Endothelial cell of umbilical vein (primary cell): ENCODE measurements at regions not wholly inside any gene's neighbourhood (a gene's known extent, or its start where the extent isn't known, plus 50 kb on each side); places are given as distances from the start of the nearest gene placed in this dataset.

ENCODE experiments used
- BruUV-seq: library from RNA; stranded (reverse); fragments of 400-500 nt; replicated peaks from 2 replicates; lab custom pipeline; 2021; lab: Mats Ljungman, UMichigan
- CTCF ChIA-PET: fragments of 300-600, 350-600 bp; sonication (Branson Sonifier 250); formaldehyde crosslinking; loops from one replicate; lab custom pipeline; 2021; ENCODE audit warnings: antibody characterized with exemption, inconsistent platforms; lab: Charles Lee
- POLR2A ChIA-PET: fragments of 300-600, 350-600 bp; sonication (Branson Sonifier 250); formaldehyde crosslinking; loops from one replicate; lab custom pipeline; 2021; ENCODE audit warnings: antibody characterized with exemption, inconsistent platforms; lab: Charles Lee
- DNase-seq: peaks from one replicate; pipeline ENCODE4 v3.0.0-alpha.2; 2011; ENCODE audit warnings: low read depth, low spot score
- FAIRE-seq: peaks from 2 replicates; lab custom pipeline; 2011; peaks lifted over from hg19 to GRCh38; lab: Jason Lieb, UNC
- H2AFZ ChIP-seq: 2 replicates; pipeline ENCODE4 v1.6.0; 2012; ENCODE audit warnings: low read depth, low read length, control low read depth, inconsistent platforms
- H3K27ac ChIP-seq: 2 replicates; pipeline ENCODE4 v1.5.1; 2011; ENCODE audit warnings: low read depth, mild to moderate bottlenecking, control low read depth, low read length, moderate library complexity; ENCODE audit not compliant: insufficient read depth
- H3K27me3 ChIP-seq, 2 experiments: 2 replicates each; pipeline versions ENCODE4 v1.6.0 to v1.6.1; 2011; ENCODE audit warnings: low read length in 2 of 2, mixed read lengths in 1 of 2; ENCODE audit not compliant: control insufficient read depth in 2 of 2, insufficient read depth in 2 of 2
- H3K36me3 ChIP-seq, 2 experiments: 2 replicates in 1 of 2; 3 replicates in 1 of 2; pipeline ENCODE4 v1.5.1; 2011; ENCODE audit warnings: low read length in 2 of 2, mild to moderate bottlenecking in 1 of 2, moderate library complexity in 1 of 2; ENCODE audit not compliant: control insufficient read depth in 2 of 2, insufficient read depth in 2 of 2; ENCODE audit errors: extremely low read depth in 1 of 2
- H3K4me1 ChIP-seq: 3 replicates; pipeline ENCODE4 v1.5.1; 2011; ENCODE audit warnings: mild to moderate bottlenecking, low read length; ENCODE audit not compliant: control insufficient read depth, insufficient read depth; ENCODE audit errors: extremely low read depth
- H3K4me2 ChIP-seq: 2 replicates; pipeline ENCODE4 v1.6.1; 2011; ENCODE audit warnings: low read length, control low read depth, mixed read lengths; ENCODE audit not compliant: insufficient read depth
- H3K4me3 ChIP-seq, 3 experiments: fragments of 200-600 bp in 1 of 3; sonication (generic), shearing (Covaris generic) in 1 of 3; replicated peaks in 1 of 3; 2 replicates each; pipeline ENCODE4 v1.5.1; 2011 to 2016; ENCODE audit warnings: control low read depth in 3 of 3, low read length in 3 of 3, mild to moderate bottlenecking in 2 of 3, inconsistent platforms in 1 of 3, low read depth in 1 of 3, moderate library complexity in 1 of 3; ENCODE audit not compliant: insufficient read depth in 1 of 3
- H3K79me2 ChIP-seq: 2 replicates; pipeline ENCODE4 v1.6.0; 2012; ENCODE audit warnings: low read length, inconsistent platforms; ENCODE audit not compliant: control insufficient read depth, insufficient read depth
- H3K9ac ChIP-seq: replicated peaks from 2 replicates; pipeline ENCODE3; 2011; ENCODE audit warnings: low read length, control low read depth; ENCODE audit not compliant: insufficient read depth; ENCODE audit errors: extremely low read depth
- H3K9me1 ChIP-seq: replicated peaks from 3 replicates; pipeline ENCODE4 v1.6.0; 2011; ENCODE audit warnings: mild to moderate bottlenecking, low read length; ENCODE audit not compliant: control insufficient read depth, insufficient read depth; ENCODE audit errors: extremely low read depth
- H3K9me3 ChIP-seq: replicated peaks from 2 replicates; pipeline ENCODE4 v1.5.1; 2012; ENCODE audit warnings: low read length, inconsistent platforms; ENCODE audit not compliant: control insufficient read depth, insufficient read depth
- H4K20me1 ChIP-seq: replicated peaks from 2 replicates; pipeline ENCODE3; 2011; ENCODE audit warnings: mild to moderate bottlenecking, low read length; ENCODE audit not compliant: control insufficient read depth, insufficient read depth; ENCODE audit errors: extremely low read depth
- EZH2 ChIP-seq: IDR thresholded peaks from 2 replicates; pipeline ENCODE4 v1.6.1; 2012; ENCODE audit warnings: borderline replicate concordance, low read depth, mild to moderate bottlenecking, moderate library complexity, low read length, inconsistent platforms; ENCODE audit not compliant: severe bottlenecking
- FOS ChIP-seq: IDR thresholded peaks from 2 replicates; pipeline ENCODE4 v1.6.1; 2011; ENCODE audit warnings: mild to moderate bottlenecking, low read length, moderate library complexity, borderline replicate concordance; ENCODE audit not compliant: insufficient read depth
- GATA2 ChIP-seq: IDR thresholded peaks from 2 replicates; pipeline ENCODE4 v1.7.0; 2011; ENCODE audit warnings: low read depth, mild to moderate bottlenecking, moderate library complexity, mixed read lengths, low read length; ENCODE audit not compliant: insufficient read length, insufficient read depth
- JUN ChIP-seq: IDR thresholded peaks from 2 replicates; pipeline ENCODE4 v1.6.1; 2011; ENCODE audit warnings: borderline replicate concordance, low read depth; ENCODE audit not compliant: insufficient read length, insufficient read depth
- MAX ChIP-seq: IDR thresholded peaks from 2 replicates; pipeline ENCODE4 v1.6.1; 2011; ENCODE audit not compliant: insufficient read depth, insufficient read length
- MYC ChIP-seq: IDR thresholded peaks from one replicate; pipeline ENCODE4 v1.6.1; 2011; ENCODE audit warnings: mild to moderate bottlenecking, low read depth, low read length
- POLR2A ChIP-seq: IDR thresholded peaks from 2 replicates; pipeline ENCODE4 v1.6.1; 2012; ENCODE audit warnings: low read depth, mild to moderate bottlenecking, control low read depth, low read length
- POLR2AphosphoS5 ChIP-seq: IDR thresholded peaks from 2 replicates; pipeline ENCODE4 v1.6.1; 2012; ENCODE audit warnings: low read depth, mild to moderate bottlenecking, control low read depth, low read length, moderate library complexity; ENCODE audit not compliant: insufficient read depth
- dilution Hi-C: fragments of 300-500 bp; cut with MboI; formaldehyde crosslinking; loops from one replicate; pipeline ENCODE4 v1.15.0; 2019; ENCODE audit warnings: low sequenced_read_pairs; ENCODE audit not compliant: extremely low pct_ligation_motif_present
- intact Hi-C: fragments of 100-400 bp; cut with micrococcal nuclease; formaldehyde crosslinking; loops from one replicate; pipeline ENCODE4 v1.10.0; 2022
- TF ChIP-seq, protein P1 (sequence below), 2 donors: IDR thresholded peaks; 1 replicate in 1 of 2; 2 replicates in 1 of 2; pipeline ENCODE4 v1.5.1; 2011; ENCODE audit warnings: low read length in 2 of 2, mild to moderate bottlenecking in 2 of 2, moderate library complexity in 2 of 2, control low read depth in 1 of 2, inconsistent platforms in 1 of 2, low read depth in 1 of 2; ENCODE audit not compliant: insufficient read depth in 1 of 2; ENCODE audit errors: extremely low read depth in 1 of 2

DNA sequence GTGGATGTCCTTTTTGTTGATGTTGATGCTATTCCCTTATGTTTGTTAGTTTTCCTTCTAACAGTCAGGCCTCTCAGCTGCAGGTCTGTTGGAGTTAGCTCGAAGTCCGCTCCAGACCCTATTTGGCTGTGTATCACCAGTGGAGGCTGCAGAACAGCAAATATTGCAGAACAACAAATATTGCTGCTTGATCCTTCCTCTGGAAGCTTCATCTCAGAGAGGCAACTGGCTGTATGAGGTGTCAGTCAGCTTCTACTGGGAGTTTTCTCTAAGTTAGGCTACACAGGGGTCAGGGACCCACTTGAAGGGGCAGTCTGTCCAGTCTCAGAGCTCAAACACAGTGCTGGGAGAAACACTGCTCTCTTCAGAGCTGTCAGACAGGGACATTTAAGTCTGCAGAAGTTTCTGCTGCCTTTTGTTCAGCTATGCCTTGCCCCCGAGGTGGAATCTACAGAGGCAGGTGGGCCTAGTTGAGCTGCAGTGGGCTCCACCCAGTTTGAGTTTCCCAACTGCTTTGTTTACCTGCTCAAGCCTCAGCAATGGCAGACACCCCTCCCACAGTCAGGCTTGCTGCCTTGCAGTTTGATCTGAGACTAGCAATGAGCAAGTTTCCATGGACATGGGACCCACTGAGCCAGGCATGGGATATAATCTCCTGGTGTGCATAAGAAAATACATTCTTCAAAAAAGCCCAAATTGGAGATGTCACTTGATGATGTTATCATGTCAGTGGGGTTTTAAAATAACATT, 99.5 kb downstream of the KDM5D start:
- dilution Hi-C loops: no loop called here
- Histone ChIP-seq H3K4me1 (no peaks in the 10 kb centered on the region), H4K20me1 (no peaks in the 10 kb centered on the region), H3K4me2 (no peak overlapping the region), H3K27me3 (no peaks in the 10 kb centered on the region), H3K9me3 (no peaks in the 10 kb centered on the region), H3K9ac (no peak overlapping the region), H3K79me2 (no peaks in the 10 kb centered on the region), H2AFZ (no peak overlapping the region), H3K4me3 (no peak overlapping the region), H3K9me1 (no peaks in the 10 kb centered on the region), H3K36me3 (no peaks in the 10 kb centered on the region), H3K27ac (no peak overlapping the region)
- FAIRE-seq (no peak), DNase-seq (no peak)
- TF ChIP-seq, protein P1, sequence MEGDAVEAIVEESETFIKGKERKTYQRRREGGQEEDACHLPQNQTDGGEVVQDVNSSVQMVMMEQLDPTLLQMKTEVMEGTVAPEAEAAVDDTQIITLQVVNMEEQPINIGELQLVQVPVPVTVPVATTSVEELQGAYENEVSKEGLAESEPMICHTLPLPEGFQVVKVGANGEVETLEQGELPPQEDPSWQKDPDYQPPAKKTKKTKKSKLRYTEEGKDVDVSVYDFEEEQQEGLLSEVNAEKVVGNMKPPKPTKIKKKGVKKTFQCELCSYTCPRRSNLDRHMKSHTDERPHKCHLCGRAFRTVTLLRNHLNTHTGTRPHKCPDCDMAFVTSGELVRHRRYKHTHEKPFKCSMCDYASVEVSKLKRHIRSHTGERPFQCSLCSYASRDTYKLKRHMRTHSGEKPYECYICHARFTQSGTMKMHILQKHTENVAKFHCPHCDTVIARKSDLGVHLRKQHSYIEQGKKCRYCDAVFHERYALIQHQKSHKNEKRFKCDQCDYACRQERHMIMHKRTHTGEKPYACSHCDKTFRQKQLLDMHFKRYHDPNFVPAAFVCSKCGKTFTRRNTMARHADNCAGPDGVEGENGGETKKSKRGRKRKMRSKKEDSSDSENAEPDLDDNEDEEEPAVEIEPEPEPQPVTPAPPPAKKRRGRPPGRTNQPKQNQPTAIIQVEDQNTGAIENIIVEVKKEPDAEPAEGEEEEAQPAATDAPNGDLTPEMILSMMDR (IDR thresholded peaks at IDR 0.05; ENCODE audit: extremely low read depth in 1 of 2, insufficient read depth in 1 of 2, low read depth in 1 of 2, low read length in 2 of 2): no peak
- TF ChIP-seq MYC (no peak), GATA2 (no peak)
- BruUV-seq: no TSS peak
- intact Hi-C loops: no loop called here
- ChIA-PET CTCF (no interaction called here), POLR2A (no interaction called here)

GRCh38 chrY:19637651-19638347, 106.7 kb downstream of the KDM5D start:
- Histone ChIP-seq H3K79me2 (no peaks in the 10 kb centered on the region), H3K4me3 (no peak overlapping the region), H3K4me1 (no peaks in the 10 kb centered on the region), H2AFZ (no peak overlapping the region), H4K20me1 (no peaks in the 10 kb centered on the region), H3K27ac (no peak overlapping the region), H3K9me1 (no peaks in the 10 kb centered on the region), H3K27me3 (no peaks in the 10 kb centered on the region), H3K9me3 (no peaks in the 10 kb centered on the region), H3K9ac (no peak overlapping the region), H3K36me3 (no peaks in the 10 kb centered on the region), H3K4me2 (no peak overlapping the region)
- TF ChIP-seq JUN (no peak), POLR2A (no peak), POLR2AphosphoS5 (no peak), MAX (no peak), EZH2 (no peak), GATA2 (no peak), MYC (no peak), FOS (no peak)
- TF ChIP-seq, protein P1 (IDR thresholded peaks at IDR 0.05; ENCODE audit: extremely low read depth in 1 of 2, insufficient read depth in 1 of 2, low read depth in 1 of 2, low read length in 2 of 2): no peak
- DNase-seq (no peak), FAIRE-seq (no peak)
- dilution Hi-C loops: no loop called here
- POLR2A ChIA-PET: no interaction called here
- intact Hi-C loops: no loop called here
- BruUV-seq: no TSS peak
- CTCF ChIA-PET: no interaction called here
